Common myeloid progenitor, CD34-positive (primary cell): ENCODE measurements at regions not wholly inside any gene's neighbourhood (a gene's known extent, or its start where the extent isn't known, plus 50 kb on each side); places are given as distances from the start of the nearest gene placed in this dataset.

Experiments used
- CTCF ChIA-PET: fragments of 350-600 bp; sonication (Branson Sonifier 250); formaldehyde crosslinking; loops from one replicate; lab custom pipeline; 2021; ENCODE audit warnings: antibody characterized with exemption; lab: Charles Lee
- POLR2A ChIA-PET: fragments of 350-600 bp; sonication (Branson Sonifier 250); formaldehyde crosslinking; loops from one replicate; lab custom pipeline; 2021; ENCODE audit warnings: antibody characterized with exemption; lab: Charles Lee
- DNase-seq, 3 donors: peaks; one replicate each; pipeline versions ENCODE4 v3.0.0 to v3.0.0-alpha.2; 2013
- H3K27ac ChIP-seq, 2 experiments: 1 replicate in 1 of 2; 2 replicates in 1 of 2; pipeline ENCODE4 v1.7.0; 2013; ENCODE audit warnings: inconsistent platforms in 2 of 2, low read length in 2 of 2, mild to moderate bottlenecking in 2 of 2, low read depth in 1 of 2, moderate library complexity in 1 of 2; ENCODE audit not compliant: severe bottlenecking in 2 of 2, insufficient read depth in 1 of 2, poor library complexity in 1 of 2
- H3K27me3 ChIP-seq, 5 experiments: replicated peaks in 2 of 5; 1 replicate in 3 of 5; 2 replicates in 2 of 5; pipeline versions ENCODE4 v1.6.1 to v1.7.0; 2013; ENCODE audit warnings: low read length in 4 of 5, mild to moderate bottlenecking in 2 of 5, moderate library complexity in 2 of 5, inconsistent platforms in 1 of 5; ENCODE audit not compliant: insufficient read depth in 5 of 5, control insufficient read depth in 4 of 5
- H3K36me3 ChIP-seq, 4 experiments: 1 replicate in 2 of 4; 2 replicates in 2 of 4; pipeline versions ENCODE4 v1.6.1 to v1.7.0; 2013; ENCODE audit warnings: low read length in 3 of 4, control low read depth in 1 of 4, mild to moderate bottlenecking in 1 of 4; ENCODE audit not compliant: control insufficient read depth in 4 of 4, insufficient read depth in 4 of 4
- H3K4me1 ChIP-seq, 4 experiments: 1 replicate in 3 of 4; 2 replicates in 1 of 4; pipeline versions ENCODE4 v1.6.1 to v1.7.1; 2013; ENCODE audit warnings: low read length in 3 of 4, mild to moderate bottlenecking in 3 of 4, control low read depth in 1 of 4, inconsistent platforms in 1 of 4, moderate library complexity in 1 of 4; ENCODE audit not compliant: control insufficient read depth in 4 of 4, insufficient read depth in 4 of 4; ENCODE audit errors: control extremely low read depth in 1 of 4
- H3K4me3 ChIP-seq, 7 experiments: 1 replicate in 4 of 7; 2 replicates in 3 of 7; pipeline versions ENCODE4 v1.5.1 to v1.7.0; 2013; ENCODE audit warnings: mild to moderate bottlenecking in 7 of 7, low read length in 6 of 7, moderate library complexity in 6 of 7, inconsistent platforms in 2 of 7, low read depth in 2 of 7, control low read depth in 1 of 7; ENCODE audit not compliant: insufficient read depth in 4 of 7, control insufficient read depth in 1 of 7; ENCODE audit errors: extremely low read depth in 1 of 7
- H3K9me3 ChIP-seq, 5 experiments: 1 replicate in 4 of 5; 2 replicates in 1 of 5; pipeline versions ENCODE4 v1.6.1 to v1.7.1; 2013; ENCODE audit warnings: low read length in 4 of 5, mild to moderate bottlenecking in 2 of 5, inconsistent platforms in 1 of 5, low read depth in 1 of 5, moderate library complexity in 1 of 5; ENCODE audit not compliant: control insufficient read depth in 4 of 5, insufficient read depth in 2 of 5; ENCODE audit errors: control extremely low read depth in 1 of 5
- WGBS: methylation state at CpG from one replicate; pipeline ENCODE4 v1.1.5; 2013; ENCODE audit not compliant: insufficient coverage; 5-methylcytosine and 5-hydroxymethylcytosine counted together

DNA sequence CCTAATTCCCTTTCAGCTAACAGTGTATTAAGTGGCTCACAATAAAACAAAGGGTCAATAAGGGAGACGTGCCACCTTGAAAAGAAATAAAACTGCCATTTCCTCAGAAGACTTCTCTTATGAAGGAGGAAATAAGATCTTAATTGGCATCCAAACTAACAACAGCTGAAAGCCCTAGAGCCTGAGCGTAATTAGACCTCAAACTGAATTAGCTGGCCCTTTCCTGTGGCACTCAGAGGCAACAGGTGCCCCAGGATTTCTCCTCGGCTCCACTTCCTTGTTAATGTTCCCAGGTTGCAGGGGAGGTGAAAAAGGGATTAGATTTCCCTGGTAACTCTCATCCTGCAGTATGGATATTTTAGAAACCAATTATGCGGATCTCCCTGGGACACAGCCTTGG is 804.3 kb downstream of the DCDC2C start:
- CTCF ChIA-PET = no interaction called here
- no peak overlapping the region for H3K4me3 ChIP-seq

DNA sequence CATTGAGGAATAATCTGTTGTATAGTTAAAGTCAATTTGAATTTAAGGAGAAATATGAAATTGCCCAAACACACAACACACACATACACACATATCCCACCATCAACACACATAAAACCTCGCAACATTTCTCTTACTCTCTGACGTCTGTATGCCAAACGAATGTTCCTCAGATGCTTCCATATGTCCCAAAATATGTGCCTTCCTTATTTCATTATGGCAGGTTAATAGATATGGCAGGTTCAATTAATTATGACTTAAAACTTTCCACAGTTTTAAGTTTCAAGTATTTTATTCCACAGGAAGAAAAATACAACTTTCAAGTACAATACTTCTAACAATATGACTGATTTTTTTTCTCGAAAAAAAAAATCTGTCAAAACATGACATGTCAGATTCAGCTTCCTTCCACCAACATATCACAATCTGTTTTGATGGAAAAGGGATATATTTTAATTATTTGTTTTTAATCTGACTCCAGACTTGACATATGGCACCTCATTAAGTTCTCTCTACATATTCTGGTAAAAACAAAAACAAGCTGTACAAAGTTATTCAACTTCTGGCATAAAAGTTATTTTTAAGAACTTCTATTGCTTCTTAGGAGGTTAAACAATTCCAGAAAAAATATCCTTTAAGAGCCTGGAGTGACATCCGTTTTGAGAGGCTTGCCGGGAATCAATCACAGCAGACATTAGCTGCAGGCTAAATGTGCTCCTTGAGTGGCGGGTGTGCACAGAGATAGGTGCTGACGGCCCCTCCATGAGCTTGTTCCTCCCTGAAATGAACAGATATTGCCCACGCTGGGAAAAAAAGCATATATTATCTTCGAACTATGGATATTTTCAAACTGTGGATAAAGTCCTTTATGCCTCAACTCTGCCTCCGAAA is 812.7 kb downstream of the DCDC2C start:
- 90% methylated on average over 7 of the region's 11 CpGs for WGBS

More for the DNA sequence above, 804.3 kb downstream of the DCDC2C start:
- Histone ChIP-seq H3K36me3 (no peaks in the 10 kb centered on the region), H3K4me1 (no peaks in the 10 kb centered on the region), H3K27me3 (no peaks in the 10 kb centered on the region), H3K27ac (no peak overlapping the region), H3K9me3 (no peaks in the 10 kb centered on the region)
- WGBS = 90% methylated on average over 4 of the region's 4 CpGs
- POLR2A ChIA-PET = no interaction called here
- DNase-seq = no peak

DNA sequence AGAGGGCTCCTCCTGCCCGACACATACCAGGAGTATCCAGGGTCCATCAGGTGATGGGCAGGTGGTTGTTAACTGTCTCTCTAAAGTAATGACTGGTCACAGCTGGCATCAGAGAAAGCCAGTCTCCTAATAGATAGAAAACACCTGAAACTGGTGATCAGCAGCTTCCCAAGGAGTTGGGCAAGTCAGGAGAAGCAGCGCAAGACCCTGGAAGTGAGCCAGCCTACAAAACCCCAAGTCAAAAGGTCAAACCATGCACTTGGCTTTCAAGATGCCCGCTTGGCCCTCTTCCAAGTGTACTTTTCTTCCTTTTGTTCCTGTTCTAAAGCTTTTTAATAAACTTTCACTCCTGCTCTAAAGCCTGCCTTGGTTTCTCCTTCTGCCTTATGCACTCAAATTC is 815.2 kb downstream of the DCDC2C start:
- ChIA-PET CTCF (no interaction called here), POLR2A (no interaction called here)
- Histone ChIP-seq H3K27ac (no peak overlapping the region), H3K36me3 (no peaks in the 10 kb centered on the region), H3K4me1 (no peaks in the 10 kb centered on the region), H3K27me3 (no peaks in the 10 kb centered on the region), H3K4me3 (no peak overlapping the region), H3K9me3 (no peaks in the 10 kb centered on the region)
- DNase-seq = no peak
- 96% methylated on average over 3 of the region's 3 CpGs for WGBS

More for the DNA sequence above, 812.7 kb downstream of the DCDC2C start:
- no peak overlapping the region for H3K4me3 ChIP-seq
- no peaks in the 10 kb centered on the region for H3K4me1 ChIP-seq
- ChIA-PET POLR2A (interaction anchor here (0.7 kb wide), 1 partner anchor 833 kb away, joined by 3 read pairs; no protein-coding TSS in a partner anchor), CTCF (no interaction called here)
- no peaks in the 10 kb centered on the region for H3K9me3 ChIP-seq
- no peaks in the 10 kb centered on the region for H3K27me3 ChIP-seq
- no peak overlapping the region for H3K27ac ChIP-seq
- no peaks in the 10 kb centered on the region for H3K36me3 ChIP-seq
- no peak for DNase-seq

DNA sequence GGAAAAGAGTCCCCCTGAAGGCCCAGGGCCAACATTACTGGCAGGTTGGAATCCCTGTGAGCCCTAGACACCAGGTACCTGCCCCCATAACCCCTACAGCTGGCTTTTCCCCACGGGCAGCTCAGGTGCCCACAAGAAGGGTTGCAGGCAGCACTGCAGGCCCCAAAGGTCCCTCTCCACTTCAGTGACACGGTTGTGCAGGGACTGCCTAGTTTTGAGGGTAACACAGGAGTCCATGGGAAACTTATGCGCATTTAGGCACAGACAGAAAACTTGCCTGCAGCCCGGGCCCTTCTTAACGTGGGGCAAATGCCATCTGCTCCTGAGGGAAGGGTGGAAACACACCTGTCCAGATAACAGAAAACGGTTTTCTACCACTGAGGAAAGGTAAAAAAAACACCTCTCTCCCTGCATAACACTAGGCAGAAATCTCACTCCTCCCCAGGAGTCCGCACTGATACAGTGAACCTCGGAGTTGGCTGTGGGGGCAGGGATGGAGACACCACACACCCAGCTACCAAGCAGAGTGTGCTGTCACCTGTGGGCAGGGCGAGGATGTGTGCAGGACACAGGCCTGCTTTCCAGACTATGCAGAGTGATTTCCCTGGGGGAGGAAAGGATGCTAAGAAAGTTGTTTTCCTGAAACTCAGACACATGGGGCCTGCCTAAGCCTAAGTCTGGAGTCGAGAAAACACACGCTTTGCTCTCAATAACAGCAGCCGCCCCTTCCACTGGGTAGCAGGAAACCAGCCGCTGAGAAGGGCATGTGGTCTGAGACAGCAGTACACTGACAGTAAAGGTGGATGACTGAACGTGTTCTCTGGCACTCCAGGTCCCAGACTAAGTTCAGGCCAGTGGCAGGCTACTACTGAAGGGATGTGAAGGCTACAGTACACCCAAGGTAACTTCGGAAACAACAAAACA is 819.4 kb downstream of the DCDC2C start:
- POLR2A ChIA-PET = no interaction called here

DNA sequence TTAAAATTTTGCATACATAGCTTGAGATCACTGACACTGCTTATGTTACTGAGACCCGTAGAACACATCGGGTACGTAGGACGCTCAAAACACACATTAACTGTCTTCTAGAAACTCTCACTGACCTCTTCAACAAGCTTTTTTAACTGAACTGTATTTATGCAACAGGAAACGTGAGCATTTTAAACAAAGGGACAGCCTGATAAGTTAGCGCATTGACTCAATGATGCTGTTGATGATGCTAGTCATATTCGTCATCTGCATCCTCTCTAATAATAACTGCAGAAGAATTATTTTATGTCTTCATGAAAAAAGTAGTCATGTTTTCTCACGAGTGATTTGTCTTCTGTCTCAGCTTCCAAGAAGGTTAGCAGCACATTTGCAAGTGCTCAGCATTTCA is 824.0 kb downstream of the DCDC2C start:
- H3K27ac ChIP-seq = no peak overlapping the region
- no peak for DNase-seq
- CTCF ChIA-PET = no interaction called here
- POLR2A ChIA-PET = no interaction called here
- H3K27me3 ChIP-seq = no peaks in the 10 kb centered on the region
- no peaks in the 10 kb centered on the region for H3K9me3 ChIP-seq
- no peak overlapping the region for H3K4me3 ChIP-seq
- WGBS = 93% methylated on average over 6 of the region's 8 CpGs
- H3K4me1 ChIP-seq = no peaks in the 10 kb centered on the region
- H3K36me3 ChIP-seq = no peaks in the 10 kb centered on the region

More for the DNA sequence above, 819.4 kb downstream of the DCDC2C start:
- CTCF ChIA-PET = no interaction called here
- H3K27me3 ChIP-seq = no peaks in the 10 kb centered on the region
- DNase-seq = no peak
- no peaks in the 10 kb centered on the region for H3K4me1 ChIP-seq
- H3K27ac ChIP-seq = no peak overlapping the region
- no peaks in the 10 kb centered on the region for H3K36me3 ChIP-seq
- WGBS = 92% methylated on average over 8 of the region's 15 CpGs
- no peaks in the 10 kb centered on the region for H3K9me3 ChIP-seq
- no peak overlapping the region for H3K4me3 ChIP-seq

DNA sequence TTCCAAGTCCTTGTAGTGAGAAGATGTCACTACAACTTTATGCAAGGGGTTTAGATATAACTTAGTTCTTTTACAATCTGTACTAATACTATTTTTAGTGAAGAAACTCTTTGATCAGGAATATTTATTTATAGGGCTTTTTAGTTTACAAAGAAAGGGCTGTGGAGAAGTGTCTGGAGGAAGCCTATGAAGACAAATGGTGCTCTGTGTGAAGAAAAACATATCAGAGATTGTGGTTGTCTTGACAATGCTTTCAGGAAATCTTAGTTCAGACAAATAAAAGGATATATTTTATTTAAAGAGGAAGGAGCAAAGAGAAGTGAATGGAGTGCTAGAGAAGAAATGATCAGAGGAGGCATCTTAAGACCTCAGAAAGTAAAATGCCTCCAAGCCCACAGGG is 824.9 kb downstream of the DCDC2C start:
- Histone ChIP-seq H3K27me3 (no peaks in the 10 kb centered on the region), H3K4me3 (no peak overlapping the region), H3K36me3 (no peaks in the 10 kb centered on the region), H3K27ac (no peak overlapping the region), H3K4me1 (no peaks in the 10 kb centered on the region), H3K9me3 (no peaks in the 10 kb centered on the region)
- DNase-seq = no peak
- CTCF ChIA-PET = no interaction called here
- POLR2A ChIA-PET = no interaction called here

DNA sequence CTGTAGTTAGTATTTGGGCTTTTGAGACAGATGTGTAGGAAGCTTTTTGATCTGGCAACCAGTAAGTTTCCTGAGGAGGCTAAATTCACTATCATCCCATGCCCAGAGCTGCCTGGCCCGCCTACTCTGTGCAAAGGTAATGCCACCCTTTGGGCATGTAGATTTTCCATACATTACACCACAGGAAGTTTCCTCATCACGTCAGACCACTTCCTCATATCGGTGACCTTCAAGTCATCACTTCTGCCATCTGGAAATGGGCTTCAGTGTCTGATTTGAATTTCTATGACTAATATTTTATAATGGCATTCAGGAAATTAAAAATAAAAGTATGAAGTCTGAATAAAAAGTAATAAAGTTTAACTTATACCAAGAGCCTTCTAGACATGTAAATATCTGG is 825.4 kb downstream of the DCDC2C start:
- CTCF ChIA-PET = no interaction called here

More for the DNA sequence above, 825.4 kb downstream of the DCDC2C start:
- Histone ChIP-seq H3K27ac (no peak overlapping the region), H3K9me3 (no peaks in the 10 kb centered on the region), H3K4me1 (no peaks in the 10 kb centered on the region), H3K36me3 (no peaks in the 10 kb centered on the region), H3K4me3 (no peak overlapping the region), H3K27me3 (no peaks in the 10 kb centered on the region)
- WGBS = no CpG with 5 or more reads among the region's 3 CpGs
- POLR2A ChIA-PET = no interaction called here
- DNase-seq = no peak
